ENCODE measurements at regions not wholly inside any gene's neighbourhood (a gene's known extent, or its start where the extent isn't known, plus 50 kb on each side); places are given as distances from the start of the nearest gene placed in this dataset.

GRCh38 chr5:115054387-115054951 is 115.2 kb downstream of the TRIM36 start:
- TF ChIP-seq ZNF512 (CRISPR knock-in tag; IDR thresholded peaks at IDR 0.05; ENCODE audit: borderline replicate concordance) (no peak), TEAD4 (CRISPR knock-in tag; IDR thresholded peaks at IDR 0.05) (no peak), MXD4 (CRISPR knock-in tag; IDR thresholded peaks at IDR 0.05; ENCODE audit: borderline replicate concordance) (no peak), NFE2L1 (CRISPR knock-in tag; IDR thresholded peaks at IDR 0.05) (no peak), PREB (CRISPR knock-in tag; IDR thresholded peaks at IDR 0.05; ENCODE audit: borderline replicate concordance) (no peak), SMAD3 (CRISPR knock-in tag; IDR thresholded peaks at IDR 0.05; ENCODE audit: borderline replicate concordance) (no peak), ZNF232 (CRISPR knock-in tag; IDR thresholded peaks at IDR 0.05) (no peak), ATF3 (CRISPR knock-in tag; conservative IDR thresholded peaks at IDR 0.05) (no peak), ESRRA (CRISPR knock-in tag; IDR thresholded peaks at IDR 0.05; ENCODE audit: borderline replicate concordance) (no peak)
- TF ChIP-seq, protein P1, sequence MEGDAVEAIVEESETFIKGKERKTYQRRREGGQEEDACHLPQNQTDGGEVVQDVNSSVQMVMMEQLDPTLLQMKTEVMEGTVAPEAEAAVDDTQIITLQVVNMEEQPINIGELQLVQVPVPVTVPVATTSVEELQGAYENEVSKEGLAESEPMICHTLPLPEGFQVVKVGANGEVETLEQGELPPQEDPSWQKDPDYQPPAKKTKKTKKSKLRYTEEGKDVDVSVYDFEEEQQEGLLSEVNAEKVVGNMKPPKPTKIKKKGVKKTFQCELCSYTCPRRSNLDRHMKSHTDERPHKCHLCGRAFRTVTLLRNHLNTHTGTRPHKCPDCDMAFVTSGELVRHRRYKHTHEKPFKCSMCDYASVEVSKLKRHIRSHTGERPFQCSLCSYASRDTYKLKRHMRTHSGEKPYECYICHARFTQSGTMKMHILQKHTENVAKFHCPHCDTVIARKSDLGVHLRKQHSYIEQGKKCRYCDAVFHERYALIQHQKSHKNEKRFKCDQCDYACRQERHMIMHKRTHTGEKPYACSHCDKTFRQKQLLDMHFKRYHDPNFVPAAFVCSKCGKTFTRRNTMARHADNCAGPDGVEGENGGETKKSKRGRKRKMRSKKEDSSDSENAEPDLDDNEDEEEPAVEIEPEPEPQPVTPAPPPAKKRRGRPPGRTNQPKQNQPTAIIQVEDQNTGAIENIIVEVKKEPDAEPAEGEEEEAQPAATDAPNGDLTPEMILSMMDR (IDR thresholded peaks at IDR 0.05), result no peak
